ENCODE measurements at regions not wholly inside any gene's neighbourhood (a gene's known extent, or its start where the extent isn't known, plus 50 kb on each side); places are given as distances from the start of the nearest gene placed in this dataset.

- Mint-ChIP-seq H3K36me3 (ENCODE audit: low read depth) (no peaks in the 10 kb centered on the region), H3K9me3 (no peaks in the 10 kb centered on the region), H3K4me3 (peak overlapping the region; percentile 26 to 59 (median 40)), H3K27me3 (ENCODE audit: low read depth) (peaks cover 80% of the 10 kb centered on the region), H3K27ac (peak overlapping the region in 2 of 3 experiments; percentile 44 to 64), H3K4me1 (peaks cover 46% of the 10 kb centered on the region)
- TF ChIP-seq CTCF (IDR thresholded peaks at IDR 0.05; ENCODE audit: unreplicated experiment in 3 of 3) = no peak
Observed at GRCh38 chr5:73296772-73297171, 123.8 kb downstream of the TMEM174 start.

- no peaks in the 10 kb centered on the region for H3K9me3 Mint-ChIP-seq
- H3K27ac Mint-ChIP-seq = peak overlapping the region in 2 of 3 experiments; percentile 37 to 64
- peaks cover 80% of the 10 kb centered on the region for H3K27me3 Mint-ChIP-seq (ENCODE audit: low read depth)
- no peak for TF ChIP-seq CTCF (IDR thresholded peaks at IDR 0.05; ENCODE audit: unreplicated experiment in 3 of 3)
- H3K4me3 Mint-ChIP-seq = peak overlapping the region in 2 of 3 experiments; percentile 5 to 19
- no peaks in the 10 kb centered on the region for H3K36me3 Mint-ChIP-seq (ENCODE audit: low read depth)
- peaks cover 44% of the 10 kb centered on the region for H3K4me1 Mint-ChIP-seq
Observed at GRCh38 chr5:73295921-73296320, 122.9 kb downstream of the TMEM174 start.

- Mint-ChIP-seq H3K4me3 (peak overlapping the region in 2 of 3 experiments; percentile 5 to 19), H3K9me3 (no peaks in the 10 kb centered on the region), H3K27ac (peak overlapping the region in 2 of 3 experiments; percentile 37 to 64), H3K4me1 (peaks cover 39% of the 10 kb centered on the region), H3K36me3 (ENCODE audit: low read depth) (no peaks in the 10 kb centered on the region), H3K27me3 (ENCODE audit: low read depth) (peaks cover 80% of the 10 kb centered on the region)
- TF ChIP-seq CTCF (IDR thresholded peaks at IDR 0.05; ENCODE audit: unreplicated experiment in 3 of 3) = peak; percentile 17 to 31 (median 23)
Observed at GRCh38 chr5:73295447-73295846, 122.5 kb downstream of the TMEM174 start.

GRCh38 chr5:73292816-73293459 is 119.9 kb downstream of the TMEM174 start:
- no peak for TF ChIP-seq CTCF (IDR thresholded peaks at IDR 0.05; ENCODE audit: unreplicated experiment in 3 of 3)
- Mint-ChIP-seq H3K4me1 (peaks cover 20% of the 10 kb centered on the region), H3K27me3 (ENCODE audit: low read depth) (peaks cover 78% of the 10 kb centered on the region), H3K36me3 (ENCODE audit: low read depth) (no peaks in the 10 kb centered on the region), H3K4me3 (no peak overlapping the region), H3K27ac (no peak overlapping the region), H3K9me3 (no peaks in the 10 kb centered on the region)

- Mint-ChIP-seq H3K27me3 (ENCODE audit: low read depth) (peaks cover 67% of the 10 kb centered on the region), H3K4me1 (peaks cover 17% of the 10 kb centered on the region), H3K9me3 (no peaks in the 10 kb centered on the region)
Observed at GRCh38 chr5:73291873-73292272, 118.9 kb downstream of the TMEM174 start.

More at GRCh38 chr5:73291873-73292272, 118.9 kb downstream of the TMEM174 start:
- no peak overlapping the region for H3K27ac Mint-ChIP-seq
- no peak overlapping the region for H3K4me3 Mint-ChIP-seq
- no peaks in the 10 kb centered on the region for H3K36me3 Mint-ChIP-seq (ENCODE audit: low read depth)
- no peak for TF ChIP-seq CTCF (IDR thresholded peaks at IDR 0.05; ENCODE audit: unreplicated experiment in 3 of 3)

Data from nephron (organoid).